SK-N-SH (cell line): ENCODE measurements at regions not wholly inside any gene's neighbourhood (a gene's known extent, or its start where the extent isn't known, plus 50 kb on each side); places are given as distances from the start of the nearest gene placed in this dataset.

ENCODE experiments used
- CTCF ChIA-PET: fragments of 300-600, 350-600 bp; formaldehyde crosslinking; extraction: SDS; loops from one replicate; lab custom pipeline; 2021; lab: Yijun Ruan, JAX
- POLR2A ChIA-PET: fragments of 350-600 bp; sonication (Branson Sonifier 250); formaldehyde crosslinking; extraction: SDS; loops from one replicate; lab custom pipeline; 2020; ENCODE audit warnings: antibody characterized with exemption, inconsistent platforms; lab: Yijun Ruan, JAX
- DNase-seq: peaks from one replicate; pipeline ENCODE4 v3.0.0; 2012
- H2AFZ ChIP-seq: fragments of 200-600 bp; sonication (generic); 2 replicates; pipeline ENCODE4 v1.8.1; 2016; ENCODE audit warnings: antibody characterized with exemption, mild to moderate bottlenecking, low read depth
- H3F3A ChIP-seq: fragments of 200-600 bp; sonication (generic); replicated peaks from 2 replicates; pipeline ENCODE3; 2016; ENCODE audit warnings: antibody characterized with exemption, mild to moderate bottlenecking; ENCODE audit not compliant: insufficient read depth
- H3K27ac ChIP-seq, 2 experiments: fragments of 200-500 bp in 1 of 2; fragments of 200-600 bp in 1 of 2; sonication (Bioruptor generic) in 1 of 2; sonication (generic), shearing (Covaris generic) in 1 of 2; 2 replicates each; pipeline versions ENCODE4 v1.5.1 to v1.6.1; 2014 to 2016; ENCODE audit warnings: low read depth in 2 of 2, inconsistent platforms in 1 of 2, low read length in 1 of 2, mild to moderate bottlenecking in 1 of 2, mixed read lengths in 1 of 2
- H3K27me3 ChIP-seq: fragments of 200-600 bp; sonication (generic), shearing (Covaris generic); 2 replicates; pipeline ENCODE4 v1.6.1; 2016; ENCODE audit warnings: mixed run types; ENCODE audit not compliant: insufficient read depth
- H3K36me3 ChIP-seq, 2 experiments: fragments of 200-500 bp in 1 of 2; fragments of 200-600 bp in 1 of 2; sonication (Bioruptor generic) in 1 of 2; sonication (generic) in 1 of 2; replicated peaks in 1 of 2; 2 replicates each; pipeline versions ENCODE3 to v1.5.1; 2014 to 2016; ENCODE audit warnings: low read length in 1 of 2, mild to moderate bottlenecking in 1 of 2; ENCODE audit not compliant: insufficient read depth in 2 of 2, control insufficient read depth in 1 of 2
- H3K4me1 ChIP-seq, 2 experiments: fragments of 200-500 bp in 1 of 2; fragments of 200-600 bp in 1 of 2; sonication (Bioruptor generic) in 1 of 2; sonication (generic), shearing (Covaris generic) in 1 of 2; 2 replicates each; pipeline versions ENCODE4 v1.5.1 to v1.6.1; 2014 to 2016; ENCODE audit warnings: low read depth in 1 of 2, low read length in 1 of 2, mixed run types in 1 of 2; ENCODE audit not compliant: insufficient read depth in 2 of 2, control insufficient read depth in 1 of 2
- H3K4me2 ChIP-seq: fragments of 200-600 bp; sonication (generic), shearing (Covaris generic); 2 replicates; pipeline ENCODE4 v1.6.1; 2017; ENCODE audit warnings: mixed run types
- H3K4me3 ChIP-seq, 2 experiments: fragments of 200-500 bp in 1 of 2; fragments of 200-600 bp in 1 of 2; sonication (Bioruptor generic) in 1 of 2; sonication (generic), shearing (Covaris generic) in 1 of 2; 2 replicates each; pipeline versions ENCODE4 v1.5.1 to v1.8.1; 2014 to 2016; ENCODE audit warnings: low read depth in 2 of 2, inconsistent platforms in 1 of 2, low read length in 1 of 2, mild to moderate bottlenecking in 1 of 2, mixed read lengths in 1 of 2, moderate library complexity in 1 of 2
- H3K79me2 ChIP-seq: fragments of 200-600 bp; sonication (generic); 2 replicates; pipeline ENCODE4 v1.8.1; 2017; ENCODE audit warnings: mild to moderate bottlenecking; ENCODE audit not compliant: insufficient read depth
- H3K9ac ChIP-seq: fragments of 200-600 bp; sonication (generic); 2 replicates; pipeline ENCODE4 v1.6.1; 2017; ENCODE audit warnings: mixed run types
- H3K9me2 ChIP-seq: fragments of 200-600 bp; sonication (generic); 2 replicates; pipeline ENCODE4 v1.6.1; 2017; ENCODE audit warnings: mixed run types
- H3K9me3 ChIP-seq: fragments of 200-600 bp; sonication (generic); 2 replicates; pipeline ENCODE4 v1.6.1; 2017; ENCODE audit warnings: mixed run types, mild to moderate bottlenecking, moderate library complexity
- H4K20me1 ChIP-seq: fragments of 200-600 bp; sonication (generic); 2 replicates; pipeline ENCODE4 v1.6.1; 2017; ENCODE audit warnings: mild to moderate bottlenecking, mixed run types; ENCODE audit not compliant: insufficient read depth
- CHD2 ChIP-seq: fragments of 150-350 bp; IDR thresholded peaks from 2 replicates; pipeline ENCODE4 v1.6.1; 2018; ENCODE audit warnings: low read length; ENCODE audit not compliant: partially characterized antibody
- EZH2phosphoT487 ChIP-seq: fragments of 200-600 bp; sonication (generic); IDR thresholded peaks from 2 replicates; pipeline ENCODE4 v1.6.1; 2017; ENCODE audit warnings: low read depth, mixed run types, mild to moderate bottlenecking, antibody characterized with exemption, moderate library complexity, borderline replicate concordance
- GABPA ChIP-seq: IDR thresholded peaks from 2 replicates; pipeline ENCODE4 v1.4.0; 2012; ENCODE audit warnings: low read depth, mild to moderate bottlenecking
- JUND ChIP-seq: IDR thresholded peaks from 2 replicates; pipeline ENCODE4 v1.4.0; 2012
- MEF2A ChIP-seq: IDR thresholded peaks from 2 replicates; pipeline ENCODE4 v1.4.0; 2012; ENCODE audit warnings: low read depth, borderline replicate concordance
- NFIC ChIP-seq: IDR thresholded peaks from 2 replicates; pipeline ENCODE4 v1.4.0; 2012; ENCODE audit warnings: borderline replicate concordance
- NRF1 ChIP-seq: IDR thresholded peaks from 2 replicates; pipeline ENCODE4 v1.6.1; 2012; ENCODE audit warnings: low read depth, mild to moderate bottlenecking, low read length
- PBX3 ChIP-seq: IDR thresholded peaks from 2 replicates; pipeline ENCODE4; 2012
- POLR2AphosphoS5 ChIP-seq: IDR thresholded peaks from 2 replicates; pipeline ENCODE4 v1.6.1; 2012; ENCODE audit warnings: low read depth, low read length
- RAD21 ChIP-seq: IDR thresholded peaks from 2 replicates; pipeline ENCODE4 v1.6.1; 2012; ENCODE audit warnings: mild to moderate bottlenecking, low read length
- REST ChIP-seq: IDR thresholded peaks from 2 replicates; pipeline ENCODE4 v1.6.1; 2012; ENCODE audit warnings: mild to moderate bottlenecking, low read depth, low read length, moderate library complexity
- RFX5 ChIP-seq: IDR thresholded peaks from 2 replicates; pipeline ENCODE4 v1.6.1; 2012; ENCODE audit warnings: mild to moderate bottlenecking, improper control_type of control experiment, low read length
- RXRA ChIP-seq: IDR thresholded peaks from 2 replicates; pipeline ENCODE4 v1.4.0; 2012; ENCODE audit warnings: low read depth, mild to moderate bottlenecking, borderline replicate concordance
- SMC3 ChIP-seq: IDR thresholded peaks from 2 replicates; pipeline ENCODE4 v1.6.1; 2012; ENCODE audit warnings: low read depth, low read length, improper control_type of control experiment
- TCF12 ChIP-seq: IDR thresholded peaks from 2 replicates; pipeline ENCODE4 v1.4.0; 2012
- TEAD4 ChIP-seq: IDR thresholded peaks from 2 replicates; pipeline ENCODE4 v1.4.0; 2012; ENCODE audit warnings: mild to moderate bottlenecking, borderline replicate concordance; ENCODE audit not compliant: insufficient read depth
- USF1 ChIP-seq: IDR thresholded peaks from 2 replicates; pipeline ENCODE4 v1.4.0; 2012; ENCODE audit warnings: low read depth, borderline replicate concordance
- USF2 ChIP-seq: fragments of 150-350 bp; IDR thresholded peaks from 2 replicates; pipeline ENCODE4 v1.6.1; 2017; ENCODE audit warnings: antibody characterized with exemption, low read length, low read depth, borderline replicate concordance
- YY1 ChIP-seq: IDR thresholded peaks from 2 replicates; pipeline ENCODE4 v1.4.0; 2012; ENCODE audit warnings: low read depth, mild to moderate bottlenecking
- ZBTB33 ChIP-seq: IDR thresholded peaks from 2 replicates; pipeline ENCODE4 v1.4.0; 2012; ENCODE audit warnings: low read depth, borderline replicate concordance
- WGBS: methylation state at CpG from one replicate; pipeline ENCODE4 v1.1.6; 2017; ENCODE audit warnings: low lambda C conversion rate; 5-methylcytosine and 5-hydroxymethylcytosine counted together

GRCh38 chr4:111781611-111782010 is 363.6 kb upstream of the FAM241A start:
- Histone ChIP-seq H3K9ac (no peak overlapping the region), H3K36me3 (no peaks in the 10 kb centered on the region), H3K9me2 (no peaks in the 10 kb centered on the region; the same call in 1 of the 2 replicates), H3K27ac (no peak overlapping the region), H3F3A (no peaks in the 10 kb centered on the region), H2AFZ (no peak overlapping the region), H4K20me1 (no peaks in the 10 kb centered on the region), H3K4me1 (no peaks in the 10 kb centered on the region), H3K27me3 (peaks cover 1% of the 10 kb centered on the region; the same call in 1 of the 2 replicates), H3K4me3 (no peak overlapping the region), H3K9me3 (no peaks in the 10 kb centered on the region), H3K79me2 (no peaks in the 10 kb centered on the region), H3K4me2 (no peak overlapping the region)
- CTCF ChIA-PET, result no interaction called here
- DNase-seq, result no peak
- POLR2A ChIA-PET, result no interaction called here
- 4% methylated on average over 5 of the region's 5 CpGs for WGBS
- no peak for TF ChIP-seq TCF12
- TF ChIP-seq PBX3, result no peak
- no peak for TF ChIP-seq CHD2
- no peak for TF ChIP-seq YY1
- TF ChIP-seq RAD21, result no peak
- no peak for TF ChIP-seq REST
- TF ChIP-seq JUND, result no peak
- TF ChIP-seq TEAD4, result no peak
- TF ChIP-seq POLR2AphosphoS5, result no peak
- TF ChIP-seq SMC3, result no peak
- TF ChIP-seq ZBTB33, result no peak
- no peak for TF ChIP-seq USF2
- no peak for TF ChIP-seq GABPA
- TF ChIP-seq EZH2phosphoT487, result no peak
- TF ChIP-seq MEF2A, result no peak
- TF ChIP-seq NFIC, result no peak
- no peak for TF ChIP-seq RFX5
- no peak for TF ChIP-seq NRF1
- TF ChIP-seq RXRA, result no peak
- no peak for TF ChIP-seq USF1
